Sigmoid colon (tissue), 6 donors: ENCODE measurements at regions not wholly inside any gene's neighbourhood (a gene's known extent, or its start where the extent isn't known, plus 50 kb on each side); places are given as distances from the start of the nearest gene placed in this dataset.

Source experiments
- DNase-seq: peaks from one replicate; pipeline ENCODE4 v3.0.0-alpha.2; 2019
- H3K27ac ChIP-seq, 4 donors: fragments of 200-600 bp; sonication (generic); one replicate each; pipeline ENCODE4 v1.5.1; 2016 to 2019; ENCODE audit warnings: mild to moderate bottlenecking in 1 of 4
- H3K27me3 ChIP-seq, 3 donors: fragments of 200-600 bp; sonication (generic); one replicate each; pipeline ENCODE4 v1.5.1; 2019; ENCODE audit warnings: mild to moderate bottlenecking in 1 of 3
- H3K36me3 ChIP-seq, 4 donors: fragments of 200-600 bp; sonication (generic); one replicate each; pipeline ENCODE4 v1.5.1; 2016 to 2019
- H3K4me1 ChIP-seq, 4 donors: fragments of 200-600 bp; sonication (generic); one replicate each; pipeline ENCODE4 v1.5.1; 2017 to 2019
- H3K4me3 ChIP-seq, 4 donors: fragments of 200-600 bp; sonication (generic); one replicate each; pipeline ENCODE4 v1.5.1; 2017 to 2019; ENCODE audit warnings: mild to moderate bottlenecking in 2 of 4, moderate library complexity in 1 of 4
- H3K9me3 ChIP-seq, 4 donors: fragments of 200-600 bp in 3 of 4; sonication (generic) in 3 of 4; one replicate each; pipeline versions ENCODE4 v1.5.1 to v1.6.1; 2013 to 2019
- CTCF ChIP-seq, 4 experiments: fragments of 450-650 bp in 3 of 4; fragments of 200-600 bp in 1 of 4; IDR thresholded peaks; one replicate each; pipeline ENCODE4 v1.5.1; 2016 to 2019; ENCODE audit warnings: antibody characterized with exemption in 4 of 4, mild to moderate bottlenecking in 3 of 4, moderate library complexity in 2 of 4
- EP300 ChIP-seq, 4 donors: sonication (generic); formaldehyde crosslinking; IDR thresholded peaks; one replicate each; pipeline ENCODE4 v1.6.1; 2017; ENCODE audit warnings: antibody characterized with exemption in 4 of 4
- POLR2A ChIP-seq, 2 donors: fragments of 450-650 bp; IDR thresholded peaks; one replicate each; pipeline ENCODE4 v1.6.1; 2016; ENCODE audit warnings: antibody characterized with exemption in 2 of 2, mild to moderate bottlenecking in 2 of 2, moderate library complexity in 2 of 2
- POLR2AphosphoS5 ChIP-seq, 4 donors: sonication (generic); formaldehyde crosslinking; IDR thresholded peaks; one replicate each; pipeline ENCODE4 v1.6.1; 2017; ENCODE audit warnings: antibody characterized with exemption in 4 of 4
- WGBS, 2 donors: extraction: QIAGEN DNeasy Blood & Tissue Kit; methylation state at CpG; one replicate each; pipeline ENCODE4 v1.1.7; 2013; 5-methylcytosine and 5-hydroxymethylcytosine counted together
- intact Hi-C: fragments of 100-400 bp; cut with DNase I; formaldehyde crosslinking; loops from one replicate; pipeline ENCODE4 v1.15.1; 2023
- donor health status: healthy with polysubstance abuse.
- donor health status: healthy.

DNA sequence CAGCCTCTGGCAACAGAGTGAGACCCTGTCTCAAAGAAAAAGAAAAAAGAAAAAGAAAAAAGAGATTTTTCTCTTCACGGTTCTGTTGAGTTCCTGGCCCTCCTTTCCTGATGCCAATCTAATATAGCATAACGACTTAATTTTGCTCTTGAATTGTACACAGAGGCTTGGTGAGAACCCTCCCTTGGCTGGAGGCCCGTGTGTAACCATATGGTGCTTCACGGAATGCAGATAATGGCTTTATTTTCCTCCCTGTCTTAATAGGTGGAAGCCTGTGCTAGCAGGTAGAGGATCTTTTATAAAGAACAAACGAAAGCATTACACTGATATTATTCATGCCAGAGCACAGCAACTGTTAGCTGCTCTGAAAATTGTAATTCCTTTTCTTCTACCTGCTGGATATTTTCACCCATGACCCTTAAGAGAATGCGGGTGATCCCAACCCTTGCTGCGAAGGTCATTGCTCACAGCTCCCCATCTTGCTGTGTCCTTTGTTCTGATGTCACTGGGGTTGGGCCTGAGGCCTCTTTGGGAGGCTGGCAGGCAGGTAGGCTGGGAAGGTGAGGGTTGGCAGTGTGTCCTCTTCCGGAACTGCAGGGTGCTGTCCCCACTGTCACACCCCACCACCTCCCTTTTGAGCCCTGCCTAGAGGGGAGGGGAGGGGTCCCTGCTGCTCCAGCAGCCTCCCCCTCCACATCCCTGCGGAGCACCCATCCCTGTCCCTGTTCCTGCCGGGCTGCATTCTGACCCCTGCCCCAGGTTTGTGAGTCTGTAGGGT lies 83.8 kb upstream of the STOX2 start:
- Histone ChIP-seq H3K27ac (no peak overlapping the region), H3K4me1 (no peaks in the 10 kb centered on the region), H3K36me3 (no peaks in the 10 kb centered on the region), H3K27me3 (no peaks in the 10 kb centered on the region), H3K9me3 (no peaks in the 10 kb centered on the region), H3K4me3 (no peak overlapping the region)
- intact Hi-C loops, result no loop called here
- TF ChIP-seq POLR2AphosphoS5 (IDR thresholded peaks at IDR 0.05), result no peak
- TF ChIP-seq POLR2A (IDR thresholded peaks at IDR 0.05), result no peak
- TF ChIP-seq EP300 (IDR thresholded peaks at IDR 0.05), result no peak
- TF ChIP-seq CTCF (IDR thresholded peaks at IDR 0.05), result no peak
- WGBS, 2 donors, result 27 to 67% methylated on average over 10 of the region's 10 CpGs
- no peak for DNase-seq

DNA sequence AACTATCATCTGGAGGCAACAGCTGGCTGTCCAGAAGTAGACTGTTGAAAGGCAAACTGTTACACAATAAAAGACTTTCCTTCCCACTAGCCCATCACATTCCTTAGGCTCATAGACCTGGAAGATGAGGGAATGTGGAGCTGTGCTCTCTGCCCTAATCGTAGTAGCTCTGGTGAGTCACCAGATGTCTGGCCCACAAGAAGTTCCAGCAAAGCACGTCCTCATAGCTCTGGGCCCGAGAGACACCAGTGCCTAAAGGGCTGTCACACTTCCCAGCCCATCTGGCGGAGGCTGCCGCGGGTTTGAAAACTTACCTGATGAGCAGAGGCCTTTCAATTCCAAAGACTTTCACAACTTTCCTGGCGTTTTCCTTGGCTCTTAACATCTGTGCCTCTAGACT lies 81.7 kb upstream of the STOX2 start:
- H3K4me3 ChIP-seq, result no peak overlapping the region
- H3K4me1 ChIP-seq, result no peaks in the 10 kb centered on the region
- H3K9me3 ChIP-seq, result no peaks in the 10 kb centered on the region
- no peaks in the 10 kb centered on the region for H3K27me3 ChIP-seq
- intact Hi-C loops, result no loop called here
- no peak for DNase-seq
- no peak overlapping the region for H3K27ac ChIP-seq
- no peak for TF ChIP-seq EP300 (IDR thresholded peaks at IDR 0.05)
- no peak for TF ChIP-seq CTCF (IDR thresholded peaks at IDR 0.05)
- no peak for TF ChIP-seq POLR2AphosphoS5 (IDR thresholded peaks at IDR 0.05)
- TF ChIP-seq POLR2A (IDR thresholded peaks at IDR 0.05), result no peak
- WGBS, 2 donors, result 13 to 66% methylated on average over 7 of the region's 7 CpGs
- no peaks in the 10 kb centered on the region for H3K36me3 ChIP-seq

DNA sequence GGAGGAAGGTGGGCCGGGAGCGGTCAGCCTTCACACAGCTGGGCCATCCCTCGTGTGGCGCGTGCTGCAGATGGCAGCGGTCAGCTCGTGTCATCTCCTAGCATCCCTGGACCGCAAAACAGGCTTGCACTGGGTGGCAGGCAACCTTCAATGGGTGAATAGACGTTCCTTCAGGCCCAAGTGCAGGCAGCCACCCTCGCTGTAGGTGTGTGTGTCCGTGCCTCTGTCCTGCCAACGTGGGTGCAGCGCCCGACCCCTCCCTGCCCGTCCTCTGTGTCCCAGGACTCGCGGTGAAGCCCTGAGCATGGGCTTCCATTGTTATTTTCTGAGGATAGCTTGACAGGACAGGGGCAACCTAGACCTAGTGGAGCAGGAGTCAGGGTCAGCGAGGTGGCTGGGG lies 79.8 kb upstream of the STOX2 start:
- no peaks in the 10 kb centered on the region for H3K27me3 ChIP-seq
- TF ChIP-seq POLR2AphosphoS5 (IDR thresholded peaks at IDR 0.05) (no peak), EP300 (IDR thresholded peaks at IDR 0.05) (no peak), POLR2A (IDR thresholded peaks at IDR 0.05) (no peak), CTCF (IDR thresholded peaks at IDR 0.05) (no peak)
- H3K4me3 ChIP-seq, result no peak overlapping the region
- no peaks in the 10 kb centered on the region for H3K36me3 ChIP-seq
- intact Hi-C loops, result no loop called here
- no peak for DNase-seq
- no peaks in the 10 kb centered on the region for H3K4me1 ChIP-seq
- H3K9me3 ChIP-seq, result no peaks in the 10 kb centered on the region
- H3K27ac ChIP-seq, result no peak overlapping the region
- 96% methylated on average over 18 of the region's 18 CpGs for WGBS, 2 donors

GRCh38 chr4:183826461-183826860 lies 78.6 kb upstream of the STOX2 start:
- TF ChIP-seq EP300 (IDR thresholded peaks at IDR 0.05) (no peak), POLR2A (IDR thresholded peaks at IDR 0.05) (no peak), POLR2AphosphoS5 (IDR thresholded peaks at IDR 0.05) (no peak), CTCF (IDR thresholded peaks at IDR 0.05) (no peak)
- Histone ChIP-seq H3K4me3 (no peak overlapping the region), H3K36me3 (no peaks in the 10 kb centered on the region), H3K27ac (no peak overlapping the region), H3K9me3 (no peaks in the 10 kb centered on the region), H3K4me1 (no peaks in the 10 kb centered on the region), H3K27me3 (no peaks in the 10 kb centered on the region)
- DNase-seq, result no peak
- intact Hi-C loops, result no loop called here
- 92 to 94% methylated on average over 10 of the region's 10 CpGs for WGBS, 2 donors

DNA sequence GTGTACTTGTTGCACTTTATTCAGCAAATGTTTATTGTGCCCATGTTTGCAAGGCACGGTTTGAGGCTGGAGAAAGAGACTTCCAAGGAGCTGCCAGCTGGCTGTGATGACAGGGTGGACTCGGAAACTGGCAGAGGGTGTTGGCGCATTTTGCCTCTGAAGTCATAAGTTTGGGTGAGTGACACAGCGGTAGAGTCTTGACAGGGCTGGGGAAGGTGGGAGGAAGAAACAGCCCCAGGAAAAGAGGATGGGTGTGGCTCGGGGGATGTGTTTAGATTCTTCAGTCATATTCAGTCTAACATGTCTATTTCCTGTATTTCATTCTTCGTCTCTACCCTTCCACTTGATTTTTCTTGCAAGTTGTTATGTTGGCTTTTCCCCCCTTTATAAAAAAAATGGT lies 77.0 kb upstream of the STOX2 start:
- Histone ChIP-seq H3K27me3 (no peaks in the 10 kb centered on the region), H3K27ac (no peak overlapping the region), H3K36me3 (no peaks in the 10 kb centered on the region), H3K4me1 (no peaks in the 10 kb centered on the region), H3K9me3 (no peaks in the 10 kb centered on the region), H3K4me3 (no peak overlapping the region)
- TF ChIP-seq POLR2A (IDR thresholded peaks at IDR 0.05) (no peak), CTCF (IDR thresholded peaks at IDR 0.05) (no peak), EP300 (IDR thresholded peaks at IDR 0.05) (no peak), POLR2AphosphoS5 (IDR thresholded peaks at IDR 0.05) (no peak)
- 15 to 58% methylated on average over 6 of the region's 6 CpGs for WGBS, 2 donors
- intact Hi-C loops, result no loop called here
- no peak for DNase-seq
